NCI-H526 treated with DMSO at 0.1 percent for 48 hours (cell line): ENCODE measurements at regions not wholly inside any gene's neighbourhood (a gene's known extent, or its start where the extent isn't known, plus 50 kb on each side); places are given as distances from the start of the nearest gene placed in this dataset.

Experiments used
- DNase-seq: peaks from one replicate; lab custom pipeline; 2025; lab: John Stamatoyannopoulos, UW

DNA sequence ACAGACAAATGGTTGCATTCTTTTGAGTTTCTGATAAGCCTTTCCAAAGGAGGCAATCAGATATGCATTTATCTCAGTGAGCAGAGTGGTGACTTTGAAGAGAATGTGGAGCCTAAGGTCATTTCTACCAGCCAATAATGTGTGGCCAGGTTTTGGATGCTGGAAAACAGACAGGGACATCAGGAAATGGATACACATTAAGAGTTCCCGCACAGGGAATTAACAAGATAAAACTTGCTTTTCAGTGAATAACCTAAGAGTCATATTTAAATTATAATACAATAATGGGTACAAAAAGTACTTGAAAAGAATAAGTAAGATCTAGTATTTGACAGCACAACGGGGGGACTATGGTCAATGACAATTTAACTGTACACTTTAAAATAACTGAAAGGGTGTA lies 492.3 kb upstream of the FAM241A start:
- no peak for DNase-seq

- DNase-seq: no peak
These were observed 482.8 kb upstream of the FAM241A start for GRCh38 chr4:111662496-111662895.

DNA sequence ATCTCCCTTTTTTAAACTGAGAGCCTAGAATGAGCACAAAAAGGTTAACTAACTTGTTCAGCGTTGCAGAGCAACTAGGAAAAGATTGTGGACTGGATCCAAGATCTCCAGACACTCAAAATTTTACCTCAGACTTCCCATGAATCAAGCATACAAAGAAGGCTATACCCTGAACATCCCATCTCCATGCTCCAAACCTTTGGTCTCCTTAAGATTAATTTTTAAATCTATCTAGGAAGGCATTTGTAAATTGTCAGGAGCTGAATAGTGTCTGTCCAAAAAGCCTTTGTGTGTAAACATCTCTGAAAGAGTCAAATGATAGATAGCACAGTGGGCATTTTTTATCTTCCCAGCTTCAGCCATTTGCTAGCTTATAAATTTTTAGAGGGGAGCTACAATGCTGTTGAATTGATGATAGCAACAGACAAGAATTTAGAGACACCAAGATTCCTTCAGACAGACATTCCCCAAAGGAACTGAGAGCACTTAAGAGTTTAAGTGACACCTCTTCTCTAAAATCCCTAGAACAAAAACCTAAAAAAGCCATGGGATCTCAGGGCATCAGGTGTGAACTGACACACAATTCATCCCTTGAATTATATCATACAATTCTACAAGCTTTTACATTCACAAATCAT lies 480.8 kb upstream of the FAM241A start:
- no peak for DNase-seq

DNA sequence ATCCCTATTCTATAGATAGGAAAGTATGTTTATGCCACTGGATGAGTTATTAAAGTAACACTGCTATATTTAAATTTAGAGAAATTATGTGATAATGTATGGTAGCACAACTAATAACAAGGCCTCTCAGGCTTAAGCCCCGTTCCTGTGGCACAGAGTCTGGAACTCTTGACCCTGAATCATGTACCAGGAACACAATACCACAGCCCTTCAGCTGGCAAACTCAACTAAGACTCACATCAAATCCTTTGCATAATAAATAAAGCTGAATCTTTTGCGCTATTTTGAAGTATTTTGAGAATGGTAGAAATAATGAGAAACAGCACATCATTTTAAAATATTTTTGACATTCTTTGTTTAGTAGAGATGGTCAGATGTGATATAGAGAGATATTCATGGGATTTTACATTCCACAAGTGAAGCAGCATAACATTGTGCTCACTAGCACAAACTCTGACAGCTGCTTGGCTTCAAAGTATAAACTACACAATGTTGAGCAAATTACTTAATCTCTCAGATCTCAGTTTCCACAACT lies 478.4 kb upstream of the FAM241A start:
- no peak for DNase-seq

- no peak for DNase-seq
These were observed 473.5 kb upstream of the FAM241A start for GRCh38 chr4:111671756-111672155.

GRCh38 chr4:111675746-111676145 lies 469.5 kb upstream of the FAM241A start:
- no peak for DNase-seq

GRCh38 chr4:111676533-111676932 lies 468.7 kb upstream of the FAM241A start:
- DNase-seq: no peak

- DNase-seq: peak; percentile 7
These were observed 466.8 kb upstream of the FAM241A start for GRCh38 chr4:111678479-111678878.

GRCh38 chr4:111678908-111679307 lies 466.3 kb upstream of the FAM241A start:
- DNase-seq: no peak

DNA sequence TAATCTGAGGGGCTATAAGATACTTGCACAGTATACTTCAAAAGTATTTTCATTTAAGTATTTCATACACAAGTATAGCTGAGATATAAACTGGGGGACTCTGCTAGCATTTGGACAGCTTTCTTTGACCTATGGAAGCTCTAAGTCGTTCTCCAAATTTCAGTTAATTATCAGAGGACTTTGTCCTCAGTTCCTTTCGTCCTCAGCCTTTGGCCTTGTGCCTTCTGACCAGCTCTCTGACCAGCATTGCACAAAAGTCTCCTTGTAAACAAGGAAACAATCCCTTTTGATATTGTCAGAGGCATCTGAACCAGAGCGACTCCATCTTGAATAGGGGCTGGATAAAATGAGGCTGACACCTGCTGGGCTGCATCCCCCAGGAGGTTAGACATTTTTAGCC lies 464.0 kb upstream of the FAM241A start:
- DNase-seq: no peak

- DNase-seq: no peak
These were observed 463.5 kb upstream of the FAM241A start for GRCh38 chr4:111681751-111682150.

- DNase-seq: no peak
These were observed 460.0 kb upstream of the FAM241A start for GRCh38 chr4:111685205-111685604.

DNA sequence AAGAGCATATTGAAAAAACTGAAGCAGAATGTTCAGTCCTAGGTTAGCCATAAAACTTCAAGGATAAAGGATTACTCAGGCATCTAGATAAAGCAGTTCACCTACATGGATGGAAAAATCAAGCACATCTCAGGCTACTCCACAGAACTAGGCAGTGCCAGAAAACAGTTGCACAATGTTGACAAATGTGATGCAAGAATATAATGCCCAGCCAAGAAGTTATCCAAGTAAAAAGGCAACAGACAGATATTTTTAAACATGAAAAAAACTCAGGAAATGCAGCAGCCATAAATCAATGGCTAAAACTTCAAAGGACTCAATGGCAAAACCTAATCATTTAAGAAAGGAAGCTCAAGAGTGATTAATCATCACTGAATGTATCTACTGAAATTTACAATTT lies 456.0 kb upstream of the FAM241A start:
- no peak for DNase-seq

DNA sequence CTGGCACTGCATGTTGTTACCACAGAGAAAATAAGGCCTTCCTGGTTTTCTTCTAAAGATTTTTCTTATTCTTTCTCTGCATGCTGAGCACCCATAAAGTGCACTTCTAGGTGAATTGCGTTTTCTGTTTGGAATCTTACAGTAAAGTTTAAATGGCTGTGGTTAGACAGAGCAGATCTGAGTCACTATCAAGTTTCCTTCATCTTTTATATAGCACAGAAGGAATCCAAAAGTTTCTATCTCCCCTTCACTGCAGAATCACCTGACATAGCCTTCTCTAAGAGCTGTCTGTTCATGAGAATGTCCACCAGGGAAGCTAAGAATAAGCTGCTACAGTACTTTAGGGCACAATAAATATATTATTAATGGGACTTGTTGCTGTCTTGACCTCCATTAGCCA lies 455.5 kb upstream of the FAM241A start:
- no peak for DNase-seq

GRCh38 chr4:111693758-111694157 lies 451.5 kb upstream of the FAM241A start:
- no peak for DNase-seq

DNA sequence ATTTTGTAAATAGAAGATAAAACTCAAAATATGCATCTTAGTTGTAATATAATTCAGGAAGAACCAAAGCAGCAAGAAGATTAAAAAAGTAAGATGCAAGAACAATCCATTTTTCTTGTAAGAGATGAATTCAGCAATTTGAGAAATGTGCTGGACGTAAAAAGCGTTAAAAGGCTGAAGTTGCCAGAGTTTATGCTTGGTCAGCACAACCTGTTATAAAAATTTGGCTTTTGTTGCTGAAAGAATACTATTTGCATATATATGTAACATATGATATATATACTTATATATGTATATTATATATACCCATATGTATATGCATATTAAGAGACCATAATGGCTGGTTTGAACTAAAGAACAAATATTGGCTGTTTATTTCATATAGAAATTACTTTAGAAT lies 449.6 kb upstream of the FAM241A start:
- no peak for DNase-seq

- no peak for DNase-seq
These were observed 448.7 kb upstream of the FAM241A start for GRCh38 chr4:111696505-111696904.

DNA sequence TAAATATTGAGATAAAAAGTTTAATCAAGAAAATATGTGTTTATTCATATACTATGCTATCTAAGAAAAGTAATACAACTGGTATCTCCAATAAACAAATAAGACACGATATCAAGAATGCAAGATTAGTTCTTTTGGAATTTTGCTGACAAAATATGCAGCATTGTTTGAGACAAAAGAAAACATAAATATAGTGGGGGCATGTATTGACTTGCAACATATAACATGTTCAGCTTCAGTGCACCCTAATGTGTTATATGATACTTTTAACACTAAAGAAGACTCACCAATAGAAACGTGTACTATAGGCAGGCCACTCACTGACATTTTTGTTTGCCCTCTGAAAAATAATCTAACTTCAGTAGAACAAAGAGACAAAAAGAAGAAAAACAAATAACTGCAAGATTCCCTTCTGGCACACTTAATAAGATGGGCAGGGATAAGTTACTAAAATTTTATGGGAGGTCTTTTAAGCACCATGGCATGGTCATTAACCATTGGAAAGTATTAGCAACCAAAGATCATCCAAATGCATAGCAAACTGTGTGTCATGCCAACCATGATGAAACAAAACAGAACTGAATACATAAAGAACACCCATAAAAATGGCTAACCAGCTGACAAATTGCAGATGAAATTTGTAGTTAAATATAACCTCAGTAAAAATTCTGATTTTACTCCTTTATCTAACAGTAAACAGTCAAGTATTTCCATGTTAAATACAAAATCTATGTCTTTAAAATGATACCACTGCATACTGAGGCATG lies 447.9 kb upstream of the FAM241A start:
- DNase-seq: peak; percentile 23

DNA sequence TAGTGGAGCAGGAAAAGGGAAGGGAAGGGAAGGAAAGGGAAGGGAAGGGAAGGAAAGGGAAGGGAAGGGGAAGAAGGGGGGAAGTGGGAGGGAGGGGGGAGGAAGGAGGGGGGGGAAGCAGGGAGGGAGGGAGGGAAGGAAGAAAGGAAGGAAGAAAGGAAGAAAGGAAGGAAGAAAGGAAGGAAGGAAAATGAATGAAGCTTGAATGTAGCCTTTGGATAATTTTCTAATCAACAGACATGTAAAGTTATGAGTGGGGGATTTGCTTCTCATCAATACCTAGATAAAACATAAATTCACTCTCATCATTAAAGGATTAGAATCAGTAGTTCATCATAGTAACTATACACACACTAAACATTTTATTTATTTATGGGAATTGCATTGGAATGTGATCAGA lies 446.9 kb upstream of the FAM241A start:
- DNase-seq: no peak

DNA sequence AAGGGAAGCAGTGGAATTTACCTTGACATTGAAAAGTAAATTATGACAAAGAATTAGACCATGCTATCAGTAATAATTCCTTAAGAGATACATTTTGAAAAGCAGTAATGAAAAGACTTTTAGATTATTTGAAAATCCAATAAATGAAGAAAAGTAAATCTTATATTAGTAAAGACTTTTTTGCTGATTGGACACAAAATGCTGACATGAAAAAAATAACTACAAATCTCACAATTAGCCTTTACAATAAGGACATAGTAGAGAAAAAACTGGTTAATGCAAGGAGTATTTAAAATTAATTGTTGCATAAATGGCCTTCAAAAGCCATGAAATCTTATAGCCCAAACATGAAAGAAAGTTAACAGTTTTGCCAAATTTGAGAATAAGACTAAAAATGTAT lies 446.1 kb upstream of the FAM241A start:
- no peak for DNase-seq

DNA sequence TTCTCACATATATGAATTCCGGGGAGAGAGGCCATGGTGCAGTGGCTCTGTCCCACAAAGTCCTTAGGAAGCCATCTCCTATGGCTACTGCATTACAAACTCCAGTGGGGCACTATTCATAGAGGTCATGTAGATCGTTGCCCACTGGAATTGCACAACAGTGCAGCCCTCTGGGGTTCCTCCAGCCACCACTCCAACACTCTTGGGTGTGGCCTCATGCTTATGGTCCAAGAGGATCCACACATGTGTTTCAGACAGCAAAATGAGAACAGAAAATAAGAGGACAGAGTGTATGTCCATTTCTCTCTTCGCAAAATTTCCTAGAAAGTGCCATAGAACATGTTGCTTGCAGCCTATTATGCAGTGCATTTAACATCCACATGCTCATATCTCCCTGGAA lies 444.2 kb upstream of the FAM241A start:
- DNase-seq: no peak

DNA sequence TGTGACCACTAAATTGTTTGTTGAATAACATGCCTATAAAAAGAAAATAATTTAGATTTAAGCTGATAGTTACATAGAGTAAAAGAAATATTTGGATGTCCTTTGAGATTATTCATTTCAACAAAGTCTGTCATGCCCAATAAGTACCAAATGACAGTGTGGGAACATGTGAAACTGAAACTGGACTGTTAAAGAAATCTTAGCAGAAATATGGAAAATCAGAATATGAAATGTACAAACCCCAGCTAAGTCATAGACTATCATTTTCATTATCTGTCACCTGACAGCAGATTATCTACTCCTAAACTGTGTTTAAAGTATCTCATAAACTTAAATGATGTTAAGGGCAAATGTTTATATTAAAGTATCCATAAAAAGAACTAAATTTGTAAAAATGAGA lies 437.8 kb upstream of the FAM241A start:
- DNase-seq: no peak

DNA sequence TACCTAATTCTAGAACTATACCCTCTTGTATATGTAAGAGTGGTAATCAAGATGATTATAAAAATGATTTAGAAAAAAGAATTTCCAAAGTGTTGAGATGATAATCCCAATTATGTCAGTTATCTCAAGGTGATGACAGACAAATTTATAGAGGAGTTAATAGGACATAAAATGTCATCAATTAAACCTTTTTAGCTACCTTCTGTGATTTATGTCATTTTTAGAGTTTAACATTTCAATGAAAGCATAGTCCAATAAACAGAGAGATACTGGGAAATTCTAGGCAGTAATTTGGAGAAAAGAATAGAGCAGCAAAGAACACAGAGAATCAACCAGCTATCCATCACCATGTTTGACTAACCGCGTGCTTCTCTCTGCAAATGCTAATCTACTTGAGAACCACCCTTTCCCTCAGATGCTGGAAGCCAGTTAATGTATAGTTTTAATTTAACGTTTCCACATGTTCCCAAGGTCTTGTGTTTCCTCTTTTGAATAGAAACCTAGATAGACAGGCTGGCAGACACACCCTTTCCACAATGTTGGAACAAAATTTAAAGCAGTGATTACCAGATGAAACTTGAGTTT lies 433.1 kb upstream of the FAM241A start:
- DNase-seq: peak; percentile 21
